HCT116 (cell line): ENCODE measurements at regions not wholly inside any gene's neighbourhood (a gene's known extent, or its start where the extent isn't known, plus 50 kb on each side); places are given as distances from the start of the nearest gene placed in this dataset.

Experiments
- CBX3 ChIP-seq: IDR thresholded peaks from 2 replicates; pipeline ENCODE4 v1.6.1; 2012; ENCODE audit warnings: low read depth
- CTCF ChIP-seq, 3 experiments: fragments of 200-600 bp in 1 of 3; sonication (generic) in 1 of 3; IDR thresholded peaks in 2 of 3; conservative IDR thresholded peaks in 1 of 3; 2 replicates each; pipeline ENCODE4 v1.5.1; 2012 to 2017; ENCODE audit warnings: low read depth in 2 of 3, low read length in 2 of 3, antibody characterized with exemption in 1 of 3, borderline replicate concordance in 1 of 3, control low read depth in 1 of 3, mild to moderate bottlenecking in 1 of 3, mixed read lengths in 1 of 3, mixed run types in 1 of 3, moderate library complexity in 1 of 3; ENCODE audit not compliant: insufficient read depth in 1 of 3
- ELF1 ChIP-seq: IDR thresholded peaks from 2 replicates; pipeline ENCODE4 v1.6.1; 2012; ENCODE audit warnings: low read depth, borderline replicate concordance
- EZH2 ChIP-seq: fragments of 200-600 bp; sonication (generic); IDR thresholded peaks from 2 replicates; pipeline ENCODE4 v1.6.1; 2017; ENCODE audit warnings: antibody characterized with exemption, mixed run types
- JUND ChIP-seq: IDR thresholded peaks from 2 replicates; pipeline ENCODE4 v1.6.1; 2012
- MAX ChIP-seq: IDR thresholded peaks from 2 replicates; pipeline ENCODE4 v1.6.1; 2012
- POLR2A ChIP-seq: IDR thresholded peaks from 2 replicates; pipeline ENCODE4 v1.7.0; 2011; ENCODE audit warnings: borderline replicate concordance; ENCODE audit not compliant: insufficient read depth, insufficient read length; ENCODE audit errors: extremely low read depth
- RAD21 ChIP-seq: IDR thresholded peaks from 2 replicates; pipeline ENCODE4 v1.6.1; 2012; ENCODE audit warnings: low read depth, mild to moderate bottlenecking
- REST ChIP-seq: IDR thresholded peaks from 2 replicates; pipeline ENCODE4 v1.6.1; 2012; ENCODE audit warnings: low read depth
- SIN3A ChIP-seq: IDR thresholded peaks from 2 replicates; pipeline ENCODE4 v1.6.1; 2012; ENCODE audit warnings: low read depth
- SP1 ChIP-seq: IDR thresholded peaks from 2 replicates; pipeline ENCODE4 v1.6.1; 2012; ENCODE audit warnings: low read depth
- TCF7L2 ChIP-seq: IDR thresholded peaks from 2 replicates; pipeline ENCODE4 v1.7.0; 2011; ENCODE audit warnings: borderline replicate concordance, inconsistent platforms; ENCODE audit not compliant: insufficient read depth, insufficient read length; ENCODE audit errors: extremely low read depth
- ZBTB33 ChIP-seq: IDR thresholded peaks from 2 replicates; pipeline ENCODE4 v1.6.1; 2011; ENCODE audit warnings: mild to moderate bottlenecking, low read length, moderate library complexity; ENCODE audit not compliant: insufficient replicate concordance; ENCODE audit errors: extremely low read depth
- ZNF274 ChIP-seq: fragments of 200-500 bp; sonication (Bioruptor generic); IDR thresholded peaks from 2 replicates; pipeline ENCODE4 v1.6.1; 2014; ENCODE audit warnings: mild to moderate bottlenecking, low read depth, low read length, inconsistent platforms

GRCh38 chr10:123257904-123258456, 103.8 kb downstream of the BUB3 start:
- no peak for TF ChIP-seq CTCF (IDR thresholded peaks at IDR 0.05 in 2 of 3, conservative IDR thresholded peaks at IDR 0.05 in 1 of 3; ENCODE audit: borderline replicate concordance in 1 of 3, insufficient read depth in 1 of 3, low read depth in 2 of 3, low read length in 2 of 3)
- no peak for TF ChIP-seq REST
- TF ChIP-seq TCF7L2: no peak
- no peak for TF ChIP-seq POLR2A
- TF ChIP-seq MAX: no peak
- no peak for TF ChIP-seq JUND
- no peak for TF ChIP-seq EZH2
- no peak for TF ChIP-seq ELF1
- TF ChIP-seq SP1: no peak
- TF ChIP-seq CBX3: no peak
- no peak for TF ChIP-seq ZBTB33
- TF ChIP-seq SIN3A: no peak
- no peak for TF ChIP-seq ZNF274
- TF ChIP-seq RAD21: no peak
